C1 segment of cervical spinal cord (tissue), 14 donors: ENCODE measurements at regions not wholly inside any gene's neighbourhood (a gene's known extent, or its start where the extent isn't known, plus 50 kb on each side); places are given as distances from the start of the nearest gene placed in this dataset.

Source experiments
- DNase-seq, 14 donors: peaks; one replicate each; lab custom pipeline; 2025; lab: John Stamatoyannopoulos, UW

- DNase-seq = no peak
Observed at GRCh38 chr13:111950697-111951096, 116.3 kb upstream of the SOX1 start.

- no peak for DNase-seq
Observed at GRCh38 chr13:111952032-111952431, 114.9 kb upstream of the SOX1 start.

DNA sequence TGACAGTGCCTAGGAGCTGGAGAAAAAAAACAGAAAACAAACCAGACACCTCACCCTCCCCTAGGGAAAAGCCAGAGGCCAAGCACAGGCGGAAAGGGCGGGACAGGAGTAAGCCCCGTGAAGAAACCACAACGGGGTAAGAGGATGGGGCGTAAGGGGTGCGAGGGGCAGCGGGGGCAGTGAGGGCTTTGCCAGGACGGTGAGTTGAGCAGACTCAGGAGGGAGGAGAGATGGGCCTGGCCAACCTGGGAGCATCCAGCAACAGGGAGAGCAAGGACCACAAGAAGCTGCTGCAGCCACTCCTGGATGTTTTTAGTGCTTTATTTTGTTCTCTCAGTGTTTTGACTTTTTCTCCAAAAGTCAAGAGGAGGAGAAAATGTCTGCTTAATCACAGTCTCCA lies 114.1 kb upstream of the SOX1 start:
- no peak for DNase-seq

GRCh38 chr13:111953546-111954178 lies 113.3 kb upstream of the SOX1 start:
- no peak for DNase-seq

GRCh38 chr13:111954661-111955411 lies 112.1 kb upstream of the SOX1 start:
- DNase-seq = no peak

DNA sequence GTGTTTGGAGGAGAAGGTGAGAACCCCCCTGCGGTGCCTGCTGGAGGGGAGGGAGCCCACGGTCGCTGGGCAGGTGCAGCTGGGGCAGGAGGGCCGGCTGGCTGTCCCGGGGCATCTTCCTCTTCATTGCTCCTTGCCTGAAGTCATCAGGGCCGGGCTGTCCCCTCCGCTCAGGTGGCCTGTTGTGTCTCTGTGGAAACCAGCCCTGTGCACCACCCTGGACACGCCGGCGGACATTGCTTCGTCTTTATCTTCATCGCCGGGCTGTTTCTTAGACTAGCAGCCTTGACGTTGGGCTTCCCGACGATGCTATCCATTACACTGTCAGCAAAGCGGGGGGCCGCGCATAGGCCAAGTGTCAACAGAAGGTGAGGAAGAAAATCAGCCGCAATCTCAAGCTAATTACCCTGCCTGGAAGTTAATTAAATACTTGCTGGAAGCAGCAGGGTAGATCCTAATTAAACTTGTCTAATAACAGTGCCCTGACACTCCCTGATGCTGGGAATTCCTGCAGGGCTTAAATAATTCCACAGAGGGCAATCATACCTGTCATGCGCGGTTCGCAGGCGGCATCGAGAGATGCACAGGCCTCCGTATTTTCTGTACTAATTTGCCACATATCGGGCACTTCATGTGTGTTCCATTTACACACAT lies 111.4 kb upstream of the SOX1 start:
- DNase-seq = no peak

DNA sequence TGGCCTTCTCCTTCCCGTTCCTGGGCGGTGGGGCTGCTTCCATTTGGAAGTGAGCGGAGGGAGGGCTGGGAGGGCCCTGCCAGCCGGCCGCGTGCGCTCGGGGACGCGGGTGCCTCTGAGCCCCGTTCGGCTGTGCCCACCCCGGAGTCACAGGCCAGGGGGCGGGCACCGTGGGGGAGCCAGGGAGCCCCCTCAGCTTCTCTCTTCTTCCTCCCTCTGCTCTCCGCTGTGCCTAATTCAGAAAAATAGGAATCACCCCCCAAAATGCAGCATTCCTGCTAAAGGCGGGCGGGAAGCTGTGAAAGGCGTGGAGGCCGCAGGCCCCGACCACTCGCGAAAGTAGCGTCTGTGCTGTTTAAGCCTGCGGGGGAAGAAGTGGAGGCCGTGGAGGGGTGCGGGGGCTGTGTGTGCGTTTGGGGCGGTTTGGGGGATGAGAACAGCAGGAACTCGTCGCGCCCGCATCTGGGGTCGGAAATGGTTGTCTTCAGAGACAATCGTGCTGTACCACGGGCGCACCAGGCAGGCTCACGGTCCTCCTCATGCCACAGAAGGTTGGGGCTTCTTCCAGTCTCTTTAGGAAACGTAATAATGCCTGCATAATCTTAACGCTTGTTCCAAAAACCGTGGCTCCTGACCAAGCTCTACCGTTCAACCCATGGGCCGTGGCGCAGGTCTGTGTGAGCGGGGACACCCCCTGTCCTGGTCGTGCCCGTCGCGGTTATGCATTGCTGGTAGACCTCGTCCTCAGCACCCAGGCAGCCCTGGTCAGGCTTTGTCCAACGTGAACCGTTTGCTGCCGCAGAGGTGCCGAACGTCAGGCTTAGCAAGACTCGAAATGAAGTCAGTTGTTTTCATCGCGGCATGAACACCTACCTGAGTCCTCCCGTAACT lies 110.4 kb upstream of the SOX1 start:
- no peak for DNase-seq

DNA sequence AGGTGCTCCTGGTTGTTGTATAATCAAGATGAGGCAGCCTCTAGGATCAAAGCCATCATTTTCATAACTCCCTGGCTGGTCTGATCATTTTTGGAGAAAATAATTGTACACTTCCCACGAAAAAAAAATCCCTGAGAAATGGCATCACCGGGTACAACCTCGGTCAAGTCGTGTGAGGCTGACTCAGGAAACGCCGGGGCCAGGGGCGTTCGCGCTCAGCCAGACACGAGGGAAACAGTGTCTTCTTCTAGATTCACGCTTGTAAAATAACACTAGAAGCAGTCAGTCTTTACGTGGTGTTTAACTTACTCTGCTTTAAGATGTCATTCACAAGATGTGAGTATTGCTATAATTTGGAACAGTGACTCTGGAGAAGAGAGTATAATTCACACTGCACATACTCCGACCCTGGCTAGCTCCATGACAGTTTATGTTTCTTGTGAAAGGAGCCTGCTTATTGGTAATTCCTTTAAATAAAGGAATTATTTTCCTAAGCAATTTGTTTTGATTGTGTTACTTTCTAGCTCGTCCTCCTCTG lies 109.0 kb upstream of the SOX1 start:
- no peak for DNase-seq

GRCh38 chr13:111958612-111959395 lies 108.1 kb upstream of the SOX1 start:
- DNase-seq = no peak

- no peak for DNase-seq
Observed at GRCh38 chr13:111960152-111960772, 106.7 kb upstream of the SOX1 start.

- no peak for DNase-seq
Observed at GRCh38 chr13:111961236-111961635, 105.7 kb upstream of the SOX1 start.

- DNase-seq = no peak
Observed at GRCh38 chr13:111961651-111962192, 105.2 kb upstream of the SOX1 start.

- DNase-seq = no peak
Observed at GRCh38 chr13:111962431-111962891, 104.5 kb upstream of the SOX1 start.

- DNase-seq = no peak
Observed at GRCh38 chr13:111963031-111963430, 103.9 kb upstream of the SOX1 start.

DNA sequence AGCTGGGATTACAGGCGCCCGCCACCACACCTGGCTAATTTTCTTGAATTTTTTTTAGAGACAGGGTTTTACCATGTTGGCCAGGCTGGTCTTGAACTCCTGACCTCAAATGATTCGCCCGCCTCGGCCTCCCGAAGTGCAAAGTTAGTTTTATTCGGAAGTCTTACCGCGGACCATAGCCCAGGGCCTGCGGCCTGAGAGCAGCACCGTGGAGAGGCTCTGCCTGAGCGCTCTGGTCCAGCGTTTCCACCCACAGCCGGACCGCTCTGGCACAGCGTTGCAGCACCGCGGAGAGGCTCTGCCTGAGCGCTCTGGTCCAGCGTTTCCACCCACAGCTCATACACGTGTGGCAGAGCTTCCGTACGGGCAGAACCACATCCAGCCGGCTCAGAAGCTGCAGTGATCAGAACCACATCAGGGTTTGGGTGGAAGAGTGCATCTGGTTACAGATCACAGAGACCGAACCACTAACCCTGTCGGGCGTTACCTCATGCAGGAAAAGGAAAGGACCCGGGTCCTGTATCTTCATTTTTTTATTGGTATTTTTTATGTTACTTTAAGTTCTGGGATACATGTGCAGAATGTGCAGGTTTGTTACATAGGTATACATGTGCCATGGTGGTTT lies 102.4 kb upstream of the SOX1 start:
- DNase-seq = no peak

DNA sequence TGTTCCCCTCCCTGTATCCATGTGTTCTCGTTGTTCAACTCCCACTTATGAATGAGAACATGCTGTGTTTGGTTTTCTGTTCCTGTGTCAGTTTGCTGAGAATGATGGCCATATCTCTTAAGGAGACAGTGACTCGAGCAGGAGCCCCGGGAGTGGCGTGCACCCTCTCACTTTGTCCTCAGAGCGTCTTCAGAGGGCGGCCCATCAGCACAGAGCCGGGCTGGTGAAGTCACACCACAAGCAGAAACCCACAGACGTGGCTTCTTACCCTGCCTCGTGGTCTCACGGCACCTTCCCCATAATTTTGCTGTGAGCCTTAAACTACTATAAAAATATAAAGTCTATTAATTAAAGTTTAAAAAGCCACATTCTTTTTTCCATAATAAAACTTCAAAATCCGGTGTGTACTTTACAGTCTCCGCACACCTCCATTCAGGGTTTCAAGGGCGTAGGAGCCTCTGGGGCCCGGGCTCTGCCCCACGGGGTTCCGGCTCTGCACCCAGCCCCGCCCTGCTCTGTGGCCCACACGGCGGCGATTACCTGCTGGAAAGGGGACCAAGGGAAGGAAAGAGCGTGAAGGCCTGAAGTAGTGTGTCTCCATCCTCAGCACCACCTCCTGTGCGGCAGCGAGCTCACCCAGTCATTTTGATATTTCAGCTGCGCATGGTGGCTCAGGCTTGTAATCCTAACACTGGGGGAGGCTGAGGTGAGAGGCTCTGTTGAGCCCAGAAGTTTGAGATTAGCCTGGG lies 101.3 kb upstream of the SOX1 start:
- DNase-seq = no peak

DNA sequence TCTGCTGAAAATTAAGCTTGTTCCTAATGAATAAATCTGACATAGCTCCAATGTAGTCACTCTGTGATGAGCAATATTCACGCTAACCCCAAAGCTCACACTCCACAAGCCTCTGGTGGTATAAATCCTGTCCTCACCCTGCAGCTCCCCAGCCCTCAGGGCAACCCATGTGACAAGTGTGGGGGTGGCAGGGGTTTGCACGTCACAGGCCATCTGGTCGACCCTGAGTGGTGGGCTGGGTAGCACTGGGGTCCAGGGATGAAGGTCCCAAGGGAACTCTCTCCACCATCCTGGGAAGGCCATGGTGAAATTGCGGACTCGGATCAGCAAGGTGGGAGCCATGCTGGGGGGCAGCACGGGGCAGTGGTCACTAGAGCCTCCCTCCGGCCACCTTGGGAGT lies 100.0 kb upstream of the SOX1 start:
- DNase-seq = no peak

DNA sequence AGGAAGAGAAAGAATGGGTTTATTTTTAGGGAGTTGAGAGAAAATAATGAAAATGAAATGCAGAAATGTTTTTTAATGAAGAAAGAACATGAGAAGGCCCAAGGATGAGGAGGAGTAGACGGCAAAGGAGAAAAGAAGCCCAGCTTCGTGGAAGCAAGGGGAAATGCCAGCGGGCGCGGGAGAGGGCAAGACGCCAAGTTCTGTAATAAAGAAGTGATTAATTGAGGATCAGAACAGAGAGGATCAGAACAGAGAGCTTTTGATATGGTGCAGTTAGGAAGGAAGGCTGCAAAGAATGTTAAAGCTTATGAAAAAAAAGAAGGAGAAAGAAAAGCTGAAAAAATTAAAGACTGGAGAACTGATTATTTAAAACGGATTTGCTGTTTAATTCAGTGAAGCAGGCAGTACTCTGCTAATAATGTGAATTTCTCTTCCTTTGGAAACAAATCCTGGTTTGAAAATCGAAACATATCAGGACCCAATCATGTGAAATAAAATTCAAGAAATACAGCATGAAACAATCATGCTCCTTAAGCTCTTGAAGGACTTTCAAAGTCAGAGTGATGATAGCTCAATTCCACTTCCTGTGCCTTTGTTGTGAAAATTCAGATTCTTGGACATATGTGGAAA lies 99.3 kb upstream of the SOX1 start:
- DNase-seq = peak in 10 of 14 donors; percentile 4 to 58 (median 34)
